Activated CD4-positive, alpha-beta T cell treated with anti-CD3 and anti-CD28 coated beads, Interleukin-10, Interleukin-2, amounts not matched to agents 100 ng/mL and 50 ng/mL, durations not matched to agents 16 hours and 8 hours (primary cell): ENCODE measurements at regions not wholly inside any gene's neighbourhood (a gene's known extent, or its start where the extent isn't known, plus 50 kb on each side); places are given as distances from the start of the nearest gene placed in this dataset.
"Not testable (repeated sequence)": the region's sequence is repeated elsewhere in the genome, so short reads cannot be mapped to it uniquely, and the experiment has no call there.

Experiments used
- DNase-seq: peaks from one replicate; pipeline ENCODE4 v3.0.0-alpha.2; 2020

DNA sequence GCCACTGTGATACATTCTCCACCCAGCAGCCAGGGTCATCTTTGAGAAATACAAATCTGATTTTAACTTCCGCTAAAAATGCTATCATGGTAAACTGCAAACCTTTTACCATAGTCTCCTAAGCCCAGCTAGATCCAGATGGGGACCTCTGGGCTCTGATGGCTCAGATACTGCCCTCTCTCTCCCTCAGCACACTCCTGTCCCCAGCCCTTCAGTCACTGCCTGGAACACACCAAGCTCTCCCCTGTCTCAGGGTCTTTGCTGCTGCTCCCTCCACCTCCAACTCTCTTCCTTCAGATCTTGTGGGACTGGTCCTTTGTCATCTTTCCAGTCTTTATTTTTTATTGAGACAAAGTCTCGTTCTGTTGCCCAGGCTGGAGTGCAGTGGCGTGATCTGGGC lies 65.1 kb downstream of the SPRY4 start:
- DNase-seq = no peak

DNA sequence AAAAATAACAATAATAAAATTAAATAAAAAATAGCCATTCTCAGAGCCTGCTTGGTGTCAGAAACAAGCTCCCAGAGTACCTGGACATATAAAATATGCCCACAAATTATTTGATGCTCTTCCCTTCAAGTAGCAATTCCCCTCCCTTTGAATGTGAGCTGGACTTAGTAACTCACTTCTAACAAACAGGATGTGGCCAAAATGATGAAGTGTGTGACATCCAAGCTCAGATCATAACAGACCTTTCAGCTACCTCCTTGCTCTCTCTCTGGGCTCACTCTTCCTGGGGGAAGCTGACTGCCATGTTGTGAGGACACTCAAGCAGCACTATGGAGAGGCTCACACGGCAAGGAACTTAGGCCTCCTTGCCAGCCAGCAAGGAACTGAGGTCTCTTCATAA lies 69.0 kb downstream of the SPRY4 start:
- no peak for DNase-seq

DNA sequence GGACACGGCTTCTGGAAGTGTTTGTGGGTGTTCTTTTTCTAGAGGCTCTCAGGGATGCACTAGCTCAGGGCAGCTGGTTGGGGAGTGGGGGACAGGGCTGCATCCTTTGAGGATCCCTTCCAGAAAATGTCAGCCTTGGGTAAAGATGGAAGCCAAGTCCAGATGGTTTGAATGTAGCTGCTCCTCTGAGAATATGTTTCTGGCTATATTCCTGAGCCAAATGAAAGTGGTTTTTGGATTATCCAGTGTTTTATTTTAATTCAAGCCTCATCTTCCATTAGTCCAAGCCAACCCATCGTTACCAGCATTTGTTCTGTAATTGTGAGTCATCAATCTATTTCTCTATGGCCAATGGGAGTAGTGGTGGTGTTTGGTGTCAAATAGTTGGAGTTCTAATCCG lies 70.4 kb downstream of the SPRY4 start:
- no peak for DNase-seq

DNA sequence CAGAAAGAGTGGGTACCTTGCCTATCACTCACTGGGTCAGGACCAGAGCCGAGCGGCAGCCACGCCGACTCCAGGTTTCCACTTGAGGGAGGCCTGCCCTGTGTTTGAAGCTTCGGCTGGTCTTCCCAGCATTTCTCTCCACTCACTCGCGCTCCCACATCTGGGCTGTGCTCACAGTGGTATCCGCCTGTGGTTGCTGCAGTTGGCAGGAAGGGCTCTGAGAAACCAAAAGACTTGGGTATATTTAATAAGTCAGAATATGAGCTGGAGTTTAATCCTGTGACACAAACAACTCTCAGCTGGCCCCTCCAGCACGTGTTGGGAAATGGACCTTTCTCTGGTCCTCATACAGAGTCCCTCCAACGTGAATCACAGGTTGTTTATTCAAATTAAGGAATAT lies 70.9 kb downstream of the SPRY4 start:
- DNase-seq = no peak

DNA sequence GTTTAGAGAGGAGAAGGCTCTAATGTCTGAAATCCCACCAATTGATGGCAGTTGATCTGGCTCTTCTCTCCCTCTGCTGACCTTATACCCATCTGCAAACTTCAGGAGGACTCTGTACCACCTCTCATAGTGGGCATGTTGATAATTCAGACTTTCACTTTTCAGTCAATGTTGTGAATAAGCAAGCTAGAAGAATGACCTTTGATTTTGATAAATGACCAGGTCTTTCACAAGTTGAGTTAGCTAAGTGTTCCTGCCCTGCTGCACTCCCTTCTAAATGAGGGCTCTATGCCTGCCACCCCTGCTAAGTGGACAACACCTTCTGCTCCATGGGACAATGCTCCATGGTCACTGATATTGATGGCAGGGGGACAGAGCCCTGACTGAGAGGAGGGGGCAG lies 74.7 kb downstream of the SPRY4 start:
- DNase-seq = no peak

DNA sequence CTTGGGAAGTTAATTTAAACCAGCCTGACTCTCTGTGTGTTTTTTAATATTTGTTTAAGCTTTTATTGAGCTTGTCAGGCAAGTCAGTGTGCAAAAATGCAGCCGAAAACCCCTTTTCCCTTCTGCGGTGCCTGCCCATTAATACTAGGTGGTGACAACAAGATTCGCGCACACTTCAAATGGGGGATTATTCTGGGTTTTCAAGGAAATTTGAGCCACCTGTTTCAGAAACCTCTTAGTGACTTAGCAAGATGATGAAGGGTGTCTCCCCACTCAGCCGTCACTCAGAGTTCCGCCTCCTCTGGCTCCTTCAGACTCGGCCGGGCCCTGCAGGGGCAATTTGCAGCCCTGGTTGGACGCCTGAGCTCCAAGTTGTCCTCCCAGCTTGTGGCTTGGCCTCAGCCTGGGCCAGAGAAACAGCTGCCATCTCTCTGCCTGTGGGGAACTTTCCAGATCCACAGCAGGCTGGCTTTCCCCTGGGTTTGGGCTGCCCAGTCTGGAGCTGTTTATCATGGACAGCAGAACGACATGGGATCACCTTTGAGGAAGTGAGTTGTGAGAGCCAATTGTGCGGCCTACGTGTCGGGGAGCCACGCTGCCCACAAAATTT lies 75.9 kb downstream of the SPRY4 start:
- DNase-seq = no peak

DNA sequence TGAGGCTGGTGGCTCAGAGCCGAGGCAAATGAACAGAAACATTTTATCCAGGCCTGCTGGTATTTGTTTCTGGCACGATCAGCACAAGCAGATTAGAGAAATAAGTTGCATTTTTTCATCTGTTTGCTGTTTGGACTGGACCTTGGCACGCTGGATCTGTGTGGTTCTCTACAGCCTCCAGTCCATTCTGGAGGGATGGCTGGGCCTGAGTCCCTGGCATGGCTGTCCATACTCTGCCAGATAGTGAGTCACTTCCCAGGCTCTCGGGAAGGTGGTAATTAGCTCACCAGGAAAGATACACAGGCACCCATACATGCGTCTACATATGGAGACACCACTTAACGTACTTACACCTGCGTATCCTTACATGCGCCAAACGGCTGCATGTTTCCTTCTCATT lies 78.6 kb downstream of the SPRY4 start:
- DNase-seq = no peak

DNA sequence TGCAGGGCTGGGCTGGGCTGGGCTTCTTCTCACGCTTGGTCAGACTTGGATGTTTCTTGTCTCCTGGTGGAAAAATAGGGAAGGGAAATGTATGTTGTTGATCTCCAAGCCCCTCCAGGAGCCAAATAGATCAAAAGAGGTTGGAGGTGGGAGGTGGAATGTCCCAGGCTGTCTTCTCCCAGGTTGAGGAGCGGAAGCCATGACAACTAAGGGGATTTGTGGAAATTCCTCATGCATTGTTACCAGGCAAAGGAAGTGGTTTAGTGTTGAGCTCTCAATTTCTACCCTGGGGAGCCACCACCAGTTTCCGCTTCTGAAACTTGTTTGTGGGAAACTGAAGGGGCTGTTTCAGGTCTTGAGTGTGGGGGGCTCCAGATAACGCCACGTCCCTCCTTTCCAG lies 79.0 kb downstream of the SPRY4 start:
- no peak for DNase-seq

DNA sequence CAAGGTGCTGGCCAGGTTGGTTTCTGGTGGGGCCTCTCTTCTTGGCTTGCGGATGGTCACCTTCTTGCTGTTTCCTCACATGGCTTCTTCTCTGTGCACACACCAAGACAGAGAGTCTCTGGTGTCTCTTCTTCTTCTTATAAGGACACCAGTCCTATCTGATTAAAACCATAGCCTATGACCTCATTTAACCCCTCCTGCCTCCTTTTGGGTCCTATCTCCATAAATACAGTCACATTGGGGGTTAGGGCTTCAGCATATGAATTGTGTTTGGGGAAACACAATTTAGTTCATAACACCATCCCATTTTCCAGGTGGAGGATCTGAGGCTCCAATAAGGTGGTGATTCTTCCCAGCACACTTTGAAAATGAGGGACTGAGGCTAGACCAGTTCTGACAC lies 80.4 kb downstream of the SPRY4 start:
- no peak for DNase-seq

DNA sequence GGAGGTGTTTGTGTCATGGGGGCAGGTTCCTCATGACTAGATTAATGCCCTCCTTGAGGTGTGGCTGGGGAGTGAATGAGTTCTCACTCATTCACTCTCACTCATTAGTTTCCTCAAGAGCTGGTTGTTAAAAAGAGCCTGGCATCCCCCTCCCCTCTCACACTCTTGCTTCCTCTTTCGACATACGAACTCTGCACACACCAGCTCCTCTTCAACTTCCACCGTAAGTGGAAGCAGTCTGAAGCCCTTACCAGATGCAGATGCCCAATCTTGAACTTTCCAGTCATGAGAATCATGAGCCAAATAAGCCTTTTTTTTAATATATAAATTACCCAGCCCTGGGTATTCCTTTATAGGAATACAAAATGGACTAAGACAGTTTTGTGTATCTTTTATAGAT lies 82.5 kb downstream of the SPRY4 start:
- no peak for DNase-seq

DNA sequence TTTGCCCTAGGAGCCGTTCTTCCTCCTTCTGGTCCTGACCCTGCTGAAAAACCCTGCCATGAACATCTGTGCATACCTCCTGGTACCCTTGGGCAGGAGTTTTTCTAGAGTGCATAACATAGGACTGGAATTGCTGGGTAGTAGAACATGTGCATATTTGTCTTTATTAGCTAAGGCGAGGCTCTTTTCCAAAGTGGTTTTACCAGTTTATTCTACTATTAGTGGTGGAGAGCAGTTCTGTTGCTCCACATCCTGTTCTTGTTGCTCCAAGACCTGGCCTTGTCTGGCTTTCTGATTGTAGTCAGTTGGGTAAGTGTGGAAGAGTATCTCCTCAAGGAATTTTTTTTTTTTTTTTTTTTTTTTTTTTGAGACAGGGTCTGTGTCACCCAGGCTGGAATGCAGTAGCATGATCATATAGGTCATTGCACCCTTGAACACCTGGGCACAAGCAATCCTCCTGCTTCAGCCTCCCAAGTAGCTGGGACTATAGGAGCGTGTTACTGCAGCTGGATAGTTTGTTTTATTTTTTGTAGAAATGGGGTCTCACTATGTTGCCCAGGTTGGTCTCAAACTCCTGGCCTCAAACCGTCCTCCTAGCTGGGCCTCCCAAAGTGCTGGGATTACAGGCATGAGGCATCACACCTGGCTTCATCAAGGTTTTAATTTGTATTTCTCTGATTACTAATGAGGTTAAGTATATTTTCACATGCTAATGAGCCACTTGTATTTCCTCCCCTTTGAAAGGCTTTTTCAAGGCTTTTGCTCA lies 85.2 kb downstream of the SPRY4 start:
- DNase-seq = no peak

DNA sequence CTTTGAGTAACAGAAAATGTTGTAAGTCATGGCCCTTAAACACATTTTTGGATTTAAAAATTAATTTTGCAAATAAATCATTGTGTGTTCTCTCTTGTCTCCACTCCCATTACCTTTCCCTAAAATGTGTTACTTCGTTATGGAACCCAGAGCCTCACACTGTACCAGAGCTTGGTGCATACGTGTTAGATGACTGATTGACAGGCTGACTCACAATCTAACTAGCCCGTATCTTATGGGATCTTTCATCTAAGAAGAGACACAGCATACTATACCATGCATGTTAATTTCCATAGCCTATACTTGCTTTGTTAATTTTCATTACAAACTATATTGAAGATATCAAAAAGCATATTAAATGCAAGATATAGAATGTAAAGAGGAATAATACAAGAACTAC lies 87.1 kb downstream of the SPRY4 start:
- no peak for DNase-seq

DNA sequence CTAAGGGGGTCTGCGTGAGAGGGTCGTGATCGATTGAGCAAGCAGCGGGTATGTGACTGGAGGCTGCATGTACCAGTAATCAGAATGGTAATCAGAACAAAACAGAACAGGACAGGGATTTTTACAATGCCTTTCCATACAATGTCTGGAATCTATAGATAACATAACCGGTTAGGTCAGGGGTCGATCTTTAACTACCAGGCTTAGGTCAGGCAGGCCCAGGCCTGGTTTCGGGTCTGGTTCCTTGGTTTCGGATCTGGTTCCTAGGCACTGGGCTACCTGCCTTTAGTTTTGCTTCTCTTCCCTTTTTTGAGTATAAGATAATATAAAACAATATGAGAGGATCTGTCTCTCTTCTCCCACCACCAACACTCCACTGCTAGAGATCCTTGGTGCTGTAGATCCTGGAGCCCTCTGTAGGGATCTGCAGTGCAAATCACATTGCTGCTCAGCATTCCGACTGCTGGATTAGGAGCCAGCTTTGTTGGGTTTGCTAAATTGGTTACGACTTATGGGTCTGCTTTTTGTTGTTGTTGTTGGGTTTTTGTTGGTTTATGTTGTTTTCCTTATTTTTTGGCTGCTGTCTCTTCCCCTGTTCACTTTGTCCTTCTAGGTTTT lies 88.0 kb downstream of the SPRY4 start:
- DNase-seq = not testable (repeated sequence)

DNA sequence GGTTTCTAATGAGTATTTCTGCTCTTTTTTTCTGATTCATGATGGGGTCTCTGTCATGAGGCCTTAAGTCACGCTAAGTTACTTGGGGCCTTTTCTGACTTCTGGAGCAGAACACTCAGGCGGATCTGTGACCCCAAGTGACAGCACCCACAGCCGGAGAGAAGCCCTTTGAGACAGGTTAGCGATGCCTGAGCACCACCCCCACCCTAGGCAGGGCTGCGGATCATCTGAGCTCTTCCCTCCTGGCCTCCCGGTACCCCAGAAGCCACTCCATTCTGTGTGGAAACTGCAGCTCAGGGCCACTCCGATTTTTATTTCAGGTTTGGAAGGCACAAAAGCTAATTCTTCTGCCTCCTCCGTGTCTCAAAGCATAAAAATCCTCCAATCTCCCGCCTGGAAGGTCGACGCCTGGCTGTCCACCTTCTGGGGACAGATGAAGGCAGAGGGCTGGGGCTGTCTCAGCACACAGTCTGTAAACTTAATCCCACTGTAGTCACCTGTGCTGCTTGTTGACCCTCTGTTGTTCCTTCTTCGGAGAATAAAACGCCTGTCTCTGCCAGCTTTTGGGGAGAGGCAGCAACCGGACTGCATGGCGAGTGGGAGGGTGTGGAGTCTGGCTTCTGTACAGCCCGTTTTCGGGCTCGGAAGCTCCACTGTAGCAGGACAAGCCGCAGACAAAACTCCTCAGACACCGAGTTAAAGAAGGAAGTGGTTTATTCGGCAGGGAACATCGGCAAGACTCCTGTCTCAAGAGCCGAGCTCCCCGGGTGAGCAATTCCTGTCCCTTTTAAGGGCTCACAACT lies 88.8 kb downstream of the SPRY4 start:
- no peak for DNase-seq

DNA sequence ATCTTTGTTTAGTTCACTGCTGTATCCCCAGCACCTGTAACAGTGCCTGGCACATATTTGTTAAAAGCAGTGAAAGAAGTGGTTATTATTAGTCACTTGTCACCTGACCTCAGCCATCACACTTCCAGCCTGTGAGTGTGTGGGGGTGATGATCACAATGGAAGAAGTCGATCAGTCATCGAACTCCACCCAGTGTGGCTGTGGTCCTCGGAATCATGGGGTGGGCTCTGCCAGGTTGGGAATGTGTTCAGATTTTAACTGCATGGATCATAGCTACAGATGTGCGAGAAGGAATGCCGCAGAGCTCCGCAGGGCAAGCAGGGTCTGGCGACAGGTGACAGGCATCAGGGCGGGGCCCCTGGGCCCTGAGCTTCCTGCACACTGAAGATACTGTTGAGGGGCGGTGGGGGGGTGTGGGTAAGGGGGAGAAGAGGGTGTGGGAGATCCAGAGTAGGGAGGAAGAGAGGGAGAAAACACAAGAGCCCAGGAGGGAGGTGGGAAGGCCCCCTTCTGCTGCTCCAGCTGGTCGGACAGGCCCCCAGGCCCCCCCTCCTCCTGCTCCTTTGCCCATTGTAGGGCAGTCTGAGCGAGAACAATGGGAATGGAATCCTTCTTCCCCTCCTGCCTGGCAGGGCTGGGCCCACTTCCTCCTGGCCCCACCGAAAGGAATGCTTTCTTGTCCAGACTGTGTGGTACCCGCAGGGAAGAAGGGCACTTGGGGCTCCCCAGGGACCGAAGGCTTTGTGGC lies 89.6 kb downstream of the SPRY4 start:
- peak; percentile 22 for DNase-seq

DNA sequence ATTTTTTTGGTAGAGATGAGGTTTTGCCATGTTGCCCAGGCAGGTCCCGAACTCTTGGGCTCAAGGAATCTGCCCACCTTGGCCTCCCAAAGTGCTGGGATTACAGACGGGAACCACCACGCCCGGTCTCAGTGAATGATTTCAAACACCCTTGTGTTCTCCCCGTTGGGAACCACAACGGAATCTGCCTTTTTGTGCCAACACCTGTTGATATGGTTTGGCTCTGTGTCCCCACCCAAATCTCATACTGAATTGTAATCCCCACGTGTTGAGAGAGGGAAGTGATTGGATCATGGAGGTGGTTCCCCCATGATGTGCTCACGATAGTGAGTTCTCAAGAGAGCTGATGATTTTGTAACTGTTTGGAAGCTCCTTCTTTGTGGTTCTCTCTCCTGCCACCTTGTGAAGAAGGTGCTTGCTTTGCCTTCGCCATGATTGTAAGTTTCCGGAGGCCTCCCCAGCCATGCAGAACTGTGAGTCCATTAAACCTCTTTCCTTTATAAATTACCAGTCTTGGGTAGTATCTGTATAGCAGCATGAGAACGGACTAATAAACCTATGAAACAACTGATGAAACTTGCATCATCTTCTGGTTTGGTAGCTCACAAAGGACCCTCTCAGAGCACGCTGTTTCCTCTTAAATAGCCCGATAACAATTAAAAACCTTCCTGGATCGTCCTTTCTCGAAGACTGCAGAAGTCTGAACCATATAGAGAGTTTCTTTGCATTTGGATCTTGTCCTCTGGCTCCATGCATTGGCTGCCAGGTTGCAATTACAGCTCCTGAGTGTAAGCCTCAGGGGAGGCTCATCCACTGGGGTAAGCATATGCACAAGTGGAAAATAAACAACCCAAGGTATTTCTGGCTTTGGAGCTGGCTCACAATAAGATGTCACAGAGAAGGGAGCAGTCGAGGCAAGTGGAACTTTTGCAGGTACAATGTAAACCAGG lies 91.5 kb downstream of the SPRY4 start:
- no peak for DNase-seq

DNA sequence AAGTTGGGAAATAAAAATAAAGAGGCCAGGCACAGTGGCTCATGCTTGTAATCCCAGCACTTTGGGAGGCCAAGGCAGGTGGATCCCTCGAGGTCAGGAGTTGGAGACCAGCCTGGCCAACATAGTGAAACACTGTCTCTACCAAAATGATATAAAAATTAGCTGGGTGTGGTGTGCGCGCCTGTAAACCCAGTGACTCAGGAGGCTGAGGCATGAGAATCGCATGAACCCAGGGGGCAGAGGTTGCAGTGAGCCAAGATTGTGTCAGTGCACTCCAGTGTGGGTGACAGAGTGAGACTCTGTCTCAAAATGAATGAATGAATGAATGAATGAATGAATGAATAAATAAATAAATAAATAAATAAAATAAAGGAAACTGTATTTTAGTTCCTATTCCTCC lies 93.9 kb downstream of the SPRY4 start:
- not testable (repeated sequence) for DNase-seq

DNA sequence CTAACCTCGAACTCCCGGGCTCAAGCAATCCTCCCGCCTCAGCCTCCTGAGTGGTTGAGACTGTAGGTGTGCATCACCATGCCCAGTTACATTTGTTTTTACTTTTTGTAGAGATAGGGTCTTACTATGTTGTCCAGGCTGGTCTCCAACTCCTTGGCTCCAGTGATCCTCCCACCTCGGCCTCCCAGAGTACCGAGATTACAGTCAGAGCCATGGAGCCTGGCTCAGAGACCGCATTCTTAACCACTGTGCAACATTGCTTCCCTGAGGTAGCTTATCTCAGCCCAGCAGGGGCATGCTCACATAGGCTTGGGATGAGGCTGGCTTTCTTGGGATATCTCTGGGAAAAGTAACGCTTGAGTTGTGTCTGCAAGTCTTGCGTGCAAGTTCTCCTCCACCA lies 99.7 kb downstream of the SPRY4 start:
- DNase-seq = no peak

DNA sequence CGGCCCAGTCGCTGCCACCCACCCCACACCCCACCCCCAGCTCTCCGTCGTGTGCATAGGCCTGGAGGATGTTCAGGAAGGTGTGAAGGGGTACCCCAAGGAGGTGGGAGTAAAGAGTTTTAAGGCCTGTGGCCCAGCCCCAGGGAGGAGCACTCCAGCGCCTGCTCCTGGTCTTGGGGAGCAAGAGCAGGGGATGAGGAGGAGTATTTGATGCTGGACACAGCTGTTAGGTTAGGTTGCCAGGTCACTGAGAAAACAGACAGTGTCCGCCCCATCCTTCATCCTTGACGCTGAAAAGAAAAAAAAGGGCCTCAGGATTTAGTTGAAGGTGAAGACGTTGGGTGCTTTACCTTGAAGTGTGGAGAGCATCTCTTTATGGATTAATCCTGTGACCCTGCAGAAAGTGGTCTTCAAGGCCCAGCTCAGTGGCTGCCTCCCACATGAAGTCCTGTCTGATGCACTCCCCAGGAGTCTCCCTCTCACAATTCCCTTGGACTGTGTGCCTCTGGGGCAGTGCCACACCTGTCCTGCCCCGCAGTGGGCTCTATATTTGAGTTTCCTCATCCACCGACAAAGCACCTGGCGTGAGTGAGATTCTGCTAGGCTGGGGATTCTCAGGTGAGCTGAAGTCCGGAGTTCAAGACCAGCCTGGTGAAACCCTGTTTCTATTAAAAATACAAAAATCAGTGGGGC lies 101.8 kb downstream of the SPRY4 start:
- DNase-seq = no peak

DNA sequence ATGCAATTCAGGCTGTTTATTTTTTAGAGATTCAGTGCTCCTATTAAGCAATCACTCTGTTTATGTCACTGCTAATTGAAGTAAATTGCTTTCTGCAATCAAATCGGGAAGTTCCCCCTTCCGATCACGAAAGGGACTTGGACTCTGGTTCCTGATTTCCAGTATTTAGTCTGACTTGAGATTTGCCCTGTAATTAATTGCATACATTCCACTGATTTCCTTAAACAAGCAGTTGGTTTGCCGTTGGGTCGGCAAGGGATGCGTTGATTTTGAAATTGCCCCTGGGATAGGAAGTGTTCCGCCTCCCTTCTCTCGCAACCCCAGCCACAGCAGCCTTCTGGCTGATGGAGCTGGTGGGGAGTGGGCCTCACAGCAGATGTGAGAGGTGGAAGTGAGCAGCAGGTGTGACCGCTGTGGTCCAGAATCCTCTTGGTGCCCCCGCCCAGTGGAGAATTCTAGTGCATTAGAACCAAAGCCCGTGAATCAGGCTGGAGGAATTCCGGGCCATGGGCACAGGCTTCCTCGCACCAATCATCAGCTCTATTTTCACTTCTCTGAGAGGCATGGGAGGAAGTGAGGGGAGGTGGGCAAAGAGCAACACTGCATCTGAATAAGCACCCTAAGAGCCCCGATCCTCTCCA lies 102.5 kb downstream of the SPRY4 start:
- no peak for DNase-seq
